ENCODE measurements at regions not wholly inside any gene's neighbourhood (a gene's known extent, or its start where the extent isn't known, plus 50 kb on each side); places are given as distances from the start of the nearest gene placed in this dataset.

GRCh38 chr5:178808886-178809285 lies 50.9 kb upstream of the ZNF354B start:
- no peaks in the 10 kb centered on the region for H3K36me3 Mint-ChIP-seq (ENCODE audit: low read depth)
- peaks cover 3% of the 10 kb centered on the region for H3K9me3 Mint-ChIP-seq
- no peaks in the 10 kb centered on the region for H3K4me1 Mint-ChIP-seq
- no peak overlapping the region for H3K4me3 Mint-ChIP-seq
- TF ChIP-seq CTCF (IDR thresholded peaks at IDR 0.05; ENCODE audit: unreplicated experiment in 3 of 3), result no peak
- peaks cover 4% of the 10 kb centered on the region for H3K27me3 Mint-ChIP-seq (ENCODE audit: low read depth)
- H3K27ac Mint-ChIP-seq, result no peak overlapping the region

GRCh38 chr5:178801021-178801420 lies 58.7 kb upstream of the ZNF354B start:
- H3K4me1 Mint-ChIP-seq, result no peaks in the 10 kb centered on the region
- peaks cover 19% of the 10 kb centered on the region for H3K9me3 Mint-ChIP-seq
- peaks cover 4% of the 10 kb centered on the region for H3K36me3 Mint-ChIP-seq (ENCODE audit: low read depth)
- no peak for TF ChIP-seq CTCF (IDR thresholded peaks at IDR 0.05; ENCODE audit: unreplicated experiment in 3 of 3)
- H3K27ac Mint-ChIP-seq, result no peak overlapping the region
- H3K4me3 Mint-ChIP-seq, result no peak overlapping the region
- H3K27me3 Mint-ChIP-seq (ENCODE audit: low read depth), result no peaks in the 10 kb centered on the region

DNA sequence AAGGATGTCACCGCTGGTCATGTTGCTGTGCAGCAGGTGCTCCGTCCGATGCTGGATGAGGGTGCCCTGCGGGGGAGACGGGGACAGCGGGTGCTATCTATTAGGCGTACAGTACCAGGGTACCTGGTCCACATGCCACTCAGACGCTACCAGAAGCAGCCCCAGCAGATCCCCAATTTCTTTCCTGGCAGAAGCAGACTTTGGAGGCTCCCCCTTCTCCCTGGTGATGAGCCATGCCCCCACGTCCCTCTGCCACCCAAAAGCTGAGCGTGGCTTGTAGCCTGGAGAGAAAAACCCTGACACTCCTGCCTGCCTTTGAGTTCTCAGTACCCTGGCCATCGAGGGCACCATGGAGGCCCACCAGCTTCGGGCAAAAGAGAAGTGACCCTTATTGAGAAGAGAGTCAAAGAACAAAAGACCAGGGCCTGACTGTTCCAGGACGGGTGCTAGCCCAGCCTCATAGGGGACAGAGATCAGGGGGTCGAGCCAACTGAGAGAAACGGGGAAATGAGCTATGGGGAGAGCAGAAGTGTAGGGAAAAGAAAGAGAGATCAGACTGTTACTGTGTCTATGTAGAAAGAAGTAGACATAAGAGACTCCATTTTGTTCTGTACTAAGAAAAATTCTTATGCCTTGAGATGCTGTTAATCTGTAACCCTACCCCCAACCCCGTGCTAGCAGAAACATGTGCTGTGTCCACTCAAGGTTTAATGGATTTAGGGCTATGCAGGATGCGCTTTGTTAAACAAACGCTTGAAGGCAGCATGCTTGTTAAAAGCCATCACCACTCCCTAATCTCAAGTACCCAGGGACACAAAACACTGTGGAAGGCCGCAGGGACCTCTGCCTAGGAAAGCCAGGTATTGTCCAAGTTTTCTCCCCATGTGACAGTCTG lies 62.0 kb upstream of the ZNF354B start:
- TF ChIP-seq CTCF (IDR thresholded peaks at IDR 0.05; ENCODE audit: unreplicated experiment in 3 of 3), result no peak
- H3K4me3 Mint-ChIP-seq, result no peak overlapping the region

DNA sequence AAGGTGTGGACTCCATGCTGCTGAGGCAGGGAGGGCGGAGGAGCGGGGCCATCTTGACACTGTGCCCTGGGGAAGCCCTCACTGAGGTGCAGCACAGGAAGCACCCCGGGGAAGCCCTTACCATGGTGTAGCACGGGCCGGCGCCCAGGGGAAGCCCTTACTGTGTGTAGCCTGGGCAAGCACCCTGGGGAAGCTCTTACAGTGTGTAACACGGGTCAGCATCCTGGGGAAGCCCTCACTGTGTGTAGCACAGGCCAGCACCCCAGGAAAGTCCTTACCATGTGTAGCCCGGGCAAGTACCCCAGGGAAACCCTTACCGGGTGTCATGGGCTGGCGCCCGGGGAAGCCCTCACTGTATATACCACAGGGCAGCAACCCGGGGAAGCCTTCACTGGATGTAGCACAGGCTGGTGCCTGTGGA lies 62.6 kb upstream of the ZNF354B start:
- H3K36me3 Mint-ChIP-seq (ENCODE audit: low read depth), result peaks cover 4% of the 10 kb centered on the region

More for the DNA sequence above, 62.0 kb upstream of the ZNF354B start:
- Mint-ChIP-seq H3K27ac (peak overlapping the region in 1 of 3 experiments; percentile 66), H3K9me3 (peaks cover 17% of the 10 kb centered on the region), H3K4me1 (no peaks in the 10 kb centered on the region), H3K36me3 (ENCODE audit: low read depth) (peaks cover 4% of the 10 kb centered on the region), H3K27me3 (ENCODE audit: low read depth) (peaks cover 3% of the 10 kb centered on the region)

DNA sequence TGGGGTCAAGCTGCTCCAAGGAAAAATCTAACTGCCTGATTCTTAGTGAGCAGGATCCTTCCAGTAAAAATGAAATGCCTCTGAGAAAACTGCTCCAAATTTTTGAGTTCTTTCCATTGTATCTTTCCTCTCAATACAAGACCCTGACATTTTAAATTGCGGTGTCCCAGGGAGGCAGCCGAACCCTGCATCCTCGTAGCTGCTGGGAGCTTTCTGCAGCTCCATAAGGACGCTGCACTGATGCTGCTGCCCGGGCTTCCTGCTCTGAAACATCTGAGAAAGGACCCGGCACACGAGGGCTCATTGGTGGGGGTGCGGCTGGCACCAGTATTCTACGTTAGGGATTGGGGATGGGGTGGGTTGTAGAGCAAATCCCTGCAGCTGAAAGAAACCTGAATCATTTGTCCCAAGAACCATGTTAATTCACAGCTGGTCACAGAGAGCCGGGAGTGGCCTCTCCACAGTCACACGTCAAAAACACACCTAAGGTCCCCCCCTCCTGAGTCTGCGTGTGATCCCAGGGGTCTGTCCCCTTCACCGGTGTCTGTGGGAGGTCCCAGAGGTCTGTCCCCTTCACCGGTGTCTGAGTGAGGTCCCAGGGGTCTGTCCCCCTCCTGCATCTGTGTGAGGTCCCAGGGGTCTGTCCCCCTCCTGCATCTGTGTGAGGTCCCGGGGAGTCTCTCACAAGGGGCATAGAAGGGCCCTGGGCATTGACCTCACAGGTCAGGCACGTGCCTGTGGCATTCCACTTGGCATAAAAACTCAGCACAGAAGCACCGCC lies 63.4 kb upstream of the ZNF354B start:
- Mint-ChIP-seq H3K4me3 (no peak overlapping the region), H3K27me3 (ENCODE audit: low read depth) (peaks cover 3% of the 10 kb centered on the region), H3K4me1 (no peaks in the 10 kb centered on the region), H3K9me3 (peaks cover 11% of the 10 kb centered on the region), H3K27ac (no peak overlapping the region), H3K36me3 (ENCODE audit: low read depth) (peaks cover 2% of the 10 kb centered on the region)
- no peak for TF ChIP-seq CTCF (IDR thresholded peaks at IDR 0.05; ENCODE audit: unreplicated experiment in 3 of 3)

More for the DNA sequence above, 62.6 kb upstream of the ZNF354B start:
- Mint-ChIP-seq H3K4me1 (no peaks in the 10 kb centered on the region), H3K4me3 (no peak overlapping the region), H3K27ac (no peak overlapping the region), H3K9me3 (peaks cover 19% of the 10 kb centered on the region), H3K27me3 (ENCODE audit: low read depth) (peaks cover 3% of the 10 kb centered on the region)
- TF ChIP-seq CTCF (IDR thresholded peaks at IDR 0.05; ENCODE audit: unreplicated experiment in 3 of 3), result no peak

Measured in nephron (organoid).